Activated T-helper 1 cell treated with anti-CD3 and anti-CD28 coated beads, Interleukin-12 subunit alpha, Interleukin-12 subunit beta, Interleukin-2, Interleukin-4 antibody, amounts not matched to agents 30 ng/mL and 10 ng/mL and 1 ng/mL, durations not matched to agents 14 hours and 24 hours and 36 hours (primary cell): ENCODE measurements at regions not wholly inside any gene's neighbourhood (a gene's known extent, or its start where the extent isn't known, plus 50 kb on each side); places are given as distances from the start of the nearest gene placed in this dataset.

Experiments
- DNase-seq: peaks from one replicate; pipeline ENCODE4 v3.0.0; 2021; ENCODE audit warnings: low spot score
- H3K27ac Mint-ChIP-seq: one replicate; pipeline ENCODE4 v1.8.0; 2021; ENCODE audit warnings: mild to moderate bottlenecking, mixed read lengths
- H3K27me3 Mint-ChIP-seq: one replicate; pipeline ENCODE4 v1.8.0; 2022; ENCODE audit warnings: mild to moderate bottlenecking, moderate library complexity, mixed read lengths; ENCODE audit not compliant: insufficient read depth
- H3K36me3 Mint-ChIP-seq: one replicate; pipeline ENCODE4 v1.8.0; 2021; ENCODE audit warnings: low read depth, mixed read lengths
- H3K4me1 Mint-ChIP-seq: one replicate; pipeline ENCODE4 v1.8.0; 2021; ENCODE audit warnings: low read depth, mixed read lengths
- H3K4me3 Mint-ChIP-seq: one replicate; pipeline ENCODE4 v1.8.0; 2021; ENCODE audit warnings: mild to moderate bottlenecking, moderate library complexity, mixed read lengths
- H3K9me3 Mint-ChIP-seq: one replicate; pipeline ENCODE4 v1.8.0; 2021; ENCODE audit warnings: mixed read lengths
- intact Hi-C: fragments of 100-400 bp; cut with micrococcal nuclease; formaldehyde crosslinking; loops from one replicate; pipeline ENCODE4 v1.15.1; 2024

DNA sequence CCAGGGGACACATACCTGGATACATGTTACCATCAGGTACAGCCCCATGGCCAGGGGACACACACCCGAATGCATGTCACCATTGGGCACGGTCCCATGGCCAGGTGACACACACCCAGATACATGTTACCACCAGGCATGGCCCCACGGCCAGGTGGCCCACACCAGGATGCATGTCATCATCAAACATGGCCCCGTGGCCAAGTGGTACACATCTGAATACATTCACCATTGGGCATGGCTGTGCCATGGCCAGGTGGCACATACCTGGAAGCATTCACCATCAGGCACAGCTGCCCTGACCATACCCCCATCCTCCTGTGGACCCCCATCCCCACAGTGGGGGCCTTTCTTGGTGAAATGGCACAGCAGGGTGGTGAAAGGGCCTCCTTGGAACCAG lies 97.6 kb downstream of the RBFOX3 start:
- peaks cover 6% of the 10 kb centered on the region for H3K27me3 Mint-ChIP-seq
- no peaks in the 10 kb centered on the region for H3K4me1 Mint-ChIP-seq
- peaks cover 4% of the 10 kb centered on the region for H3K9me3 Mint-ChIP-seq
- no peak overlapping the region for H3K27ac Mint-ChIP-seq
- no peak for DNase-seq
- intact Hi-C loops, result no loop called here
- H3K36me3 Mint-ChIP-seq, result no peaks in the 10 kb centered on the region
- H3K4me3 Mint-ChIP-seq, result no peak overlapping the region

DNA sequence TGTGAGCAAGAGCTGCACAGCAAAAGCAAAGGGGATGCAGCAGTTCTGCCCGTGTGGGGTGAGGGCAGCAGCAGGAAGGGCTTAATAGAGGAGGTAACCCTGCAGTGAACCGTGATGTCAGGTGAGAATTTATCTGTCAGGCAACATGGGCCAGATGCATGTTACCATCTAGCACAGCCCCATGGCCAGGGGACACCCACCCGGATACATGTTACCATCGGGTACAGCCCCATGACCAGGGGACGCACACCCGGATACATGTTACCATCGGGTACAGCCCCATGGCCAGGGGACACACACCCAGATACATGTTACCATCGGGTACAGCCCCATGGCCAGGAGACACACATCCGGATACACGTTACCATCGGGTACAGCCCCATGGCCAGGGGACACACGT lies 99.4 kb downstream of the RBFOX3 start:
- H3K36me3 Mint-ChIP-seq, result no peaks in the 10 kb centered on the region
- no peaks in the 10 kb centered on the region for H3K4me1 Mint-ChIP-seq
- peaks cover 4% of the 10 kb centered on the region for H3K9me3 Mint-ChIP-seq
- H3K4me3 Mint-ChIP-seq, result no peak overlapping the region
- DNase-seq, result no peak
- intact Hi-C loops, result no loop called here
- no peak overlapping the region for H3K27ac Mint-ChIP-seq
- H3K27me3 Mint-ChIP-seq, result peaks cover 2% of the 10 kb centered on the region

DNA sequence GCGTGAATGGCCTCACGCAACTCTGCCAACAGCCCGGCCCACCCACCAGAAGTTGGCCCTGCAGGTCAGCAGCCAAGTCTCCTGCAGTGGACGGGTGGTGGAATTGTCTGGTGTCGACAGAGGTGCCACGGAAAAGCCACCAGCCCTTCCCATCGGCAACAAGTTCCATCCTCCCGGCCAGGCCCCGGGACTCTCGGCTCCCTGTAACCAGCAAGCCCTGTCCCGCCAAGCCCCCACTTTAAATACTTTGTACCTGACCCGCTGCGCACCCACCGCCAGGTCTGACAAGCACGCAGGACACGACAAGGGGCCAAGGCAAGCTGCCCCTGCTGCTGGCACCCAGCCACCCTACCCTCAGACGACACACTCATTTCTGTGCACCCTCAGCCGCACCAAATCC lies 100.8 kb downstream of the RBFOX3 start:
- Mint-ChIP-seq H3K4me3 (no peak overlapping the region), H3K4me1 (no peaks in the 10 kb centered on the region), H3K27me3 (peaks cover 2% of the 10 kb centered on the region), H3K36me3 (no peaks in the 10 kb centered on the region), H3K9me3 (peaks cover 4% of the 10 kb centered on the region), H3K27ac (no peak overlapping the region)
- no peak for DNase-seq
- intact Hi-C loops, result no loop called here

DNA sequence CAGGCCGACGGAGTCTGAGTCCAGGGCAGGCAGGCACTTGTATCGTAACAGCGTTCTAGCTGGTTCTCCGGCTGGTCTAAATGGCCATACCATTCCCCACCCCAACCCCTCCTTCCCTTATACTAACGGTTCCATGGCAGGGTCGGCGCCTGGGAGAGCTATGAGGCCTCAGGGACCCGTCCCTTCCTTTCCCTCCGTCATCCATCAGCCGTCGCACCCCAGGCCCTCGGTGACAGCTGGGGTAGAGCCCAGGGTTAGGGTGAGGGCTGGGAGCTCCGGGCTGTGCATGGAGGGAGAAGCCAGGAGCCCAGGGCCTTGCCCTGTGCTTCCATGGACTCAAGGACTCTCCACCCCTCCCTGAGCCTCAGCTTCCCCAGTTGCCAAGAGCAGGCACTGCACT lies 101.4 kb downstream of the RBFOX3 start:
- no peaks in the 10 kb centered on the region for H3K4me1 Mint-ChIP-seq
- no peak overlapping the region for H3K4me3 Mint-ChIP-seq
- H3K36me3 Mint-ChIP-seq, result no peaks in the 10 kb centered on the region
- H3K27me3 Mint-ChIP-seq, result peaks cover 2% of the 10 kb centered on the region
- H3K9me3 Mint-ChIP-seq, result peaks cover 4% of the 10 kb centered on the region
- DNase-seq, result no peak
- intact Hi-C loops, result no loop called here
- H3K27ac Mint-ChIP-seq, result no peak overlapping the region

DNA sequence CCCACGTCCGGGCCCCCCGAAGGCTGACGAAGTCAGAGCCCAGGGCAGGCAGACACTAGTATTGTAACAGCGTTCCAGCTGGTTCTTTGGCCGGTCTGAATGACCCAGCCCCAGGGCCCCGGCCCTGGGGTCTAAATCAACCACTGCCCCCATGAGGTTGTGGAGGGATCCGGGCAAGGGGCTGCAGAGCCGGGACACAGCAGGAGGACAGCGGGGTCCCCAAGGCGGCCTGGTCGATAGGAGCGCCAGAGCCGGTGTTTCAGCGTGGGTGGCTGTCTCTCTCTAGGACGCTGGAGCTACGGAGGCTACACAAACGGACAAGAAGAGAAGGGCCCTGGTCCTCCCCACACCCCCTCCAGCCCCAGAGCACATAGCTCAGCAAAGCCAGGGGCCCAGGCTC lies 101.8 kb downstream of the RBFOX3 start:
- no peaks in the 10 kb centered on the region for H3K36me3 Mint-ChIP-seq
- H3K9me3 Mint-ChIP-seq, result peaks cover 4% of the 10 kb centered on the region

DNA sequence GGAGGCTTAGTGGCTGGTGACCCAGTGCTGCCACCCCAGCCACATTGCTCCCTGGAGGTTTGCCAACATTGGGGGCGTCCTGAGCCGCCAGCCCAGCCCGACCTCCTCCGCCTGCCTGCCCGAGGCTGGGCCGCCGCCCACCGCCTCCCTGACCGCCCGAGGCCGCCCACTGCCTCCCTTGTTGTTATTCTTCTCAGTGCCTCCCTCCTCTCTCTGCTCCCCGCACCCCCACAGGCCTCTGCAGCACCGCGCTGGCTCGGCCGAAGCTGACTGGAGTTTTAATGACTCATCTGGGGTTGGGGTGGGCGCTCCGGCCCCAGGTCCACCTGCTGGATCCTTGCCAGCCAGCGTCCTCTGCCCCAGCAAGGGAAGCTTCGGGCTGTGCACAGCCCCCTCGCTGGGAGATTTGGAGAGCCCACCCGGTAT lies 102.5 kb downstream of the RBFOX3 start:
- Mint-ChIP-seq H3K27me3 (peaks cover 2% of the 10 kb centered on the region), H3K36me3 (no peaks in the 10 kb centered on the region), H3K4me3 (no peak overlapping the region), H3K4me1 (no peaks in the 10 kb centered on the region), H3K27ac (no peak overlapping the region), H3K9me3 (peaks cover 4% of the 10 kb centered on the region)
- intact Hi-C loops, result no loop called here
- no peak for DNase-seq

More for the DNA sequence above, 101.8 kb downstream of the RBFOX3 start:
- intact Hi-C loops, result no loop called here
- Mint-ChIP-seq H3K27ac (no peak overlapping the region), H3K4me3 (no peak overlapping the region), H3K4me1 (no peaks in the 10 kb centered on the region), H3K27me3 (peaks cover 2% of the 10 kb centered on the region)
- DNase-seq, result no peak

DNA sequence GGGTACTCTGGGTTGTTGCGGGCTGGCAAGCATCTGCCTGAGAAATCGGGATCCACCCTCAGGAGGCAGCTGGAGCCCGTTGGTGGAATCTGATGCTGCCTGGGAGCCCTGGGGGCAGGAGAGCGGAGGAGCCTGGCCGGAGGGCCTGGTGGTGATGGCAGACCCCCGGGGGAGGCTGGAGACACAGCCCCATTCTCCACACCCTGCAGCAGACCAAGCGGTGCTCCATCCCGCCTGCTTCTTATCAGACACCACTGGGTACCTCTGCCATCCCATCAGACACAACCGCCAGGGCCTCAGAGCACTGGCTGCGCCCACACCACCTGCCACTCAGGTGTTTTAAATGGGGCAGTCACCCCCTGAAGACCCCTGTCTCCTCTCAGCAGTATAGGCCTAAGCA lies 103.9 kb downstream of the RBFOX3 start:
- Mint-ChIP-seq H3K9me3 (peaks cover 4% of the 10 kb centered on the region), H3K27ac (no peak overlapping the region), H3K27me3 (peaks cover 2% of the 10 kb centered on the region), H3K36me3 (no peaks in the 10 kb centered on the region), H3K4me1 (no peaks in the 10 kb centered on the region), H3K4me3 (no peak overlapping the region)
- intact Hi-C loops, result no loop called here
- DNase-seq, result no peak

DNA sequence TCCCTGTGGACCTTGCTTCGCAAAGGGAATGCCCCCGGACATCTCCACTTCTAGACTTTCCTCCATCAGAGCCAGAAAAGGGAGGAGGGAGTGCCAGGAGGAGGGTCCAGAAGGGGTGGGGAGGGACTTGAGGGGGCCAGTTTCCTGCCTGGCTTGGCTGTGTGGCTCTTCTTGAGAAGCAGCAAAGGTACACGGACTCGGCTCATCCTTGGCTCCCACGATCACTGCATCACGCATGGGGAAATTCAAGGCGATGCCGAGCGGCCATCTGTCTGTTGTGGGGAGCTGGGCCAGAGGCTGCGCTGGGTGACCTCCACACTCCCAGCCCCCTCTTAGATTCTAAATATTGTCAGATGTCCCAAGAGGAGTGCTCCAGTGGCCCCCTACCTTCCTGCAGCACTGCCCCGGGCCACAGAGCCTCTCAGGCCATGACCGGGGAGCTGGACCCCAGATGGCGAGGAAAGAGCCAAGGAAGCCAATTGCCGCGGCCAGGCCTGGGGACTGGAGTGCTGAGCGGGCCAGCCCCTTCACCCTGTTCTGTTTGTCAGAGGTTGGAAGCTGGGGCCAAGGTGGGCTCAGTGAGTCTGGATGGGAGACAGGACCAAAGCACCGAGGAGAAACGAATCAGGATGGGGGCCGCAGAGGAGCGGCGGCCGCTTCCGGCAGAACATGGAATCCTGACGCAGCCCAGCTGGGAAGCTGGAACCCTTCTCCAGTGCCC lies 104.5 kb downstream of the RBFOX3 start:
- Mint-ChIP-seq H3K27me3 (peaks cover 2% of the 10 kb centered on the region), H3K4me1 (no peaks in the 10 kb centered on the region), H3K27ac (no peak overlapping the region), H3K36me3 (no peaks in the 10 kb centered on the region), H3K9me3 (peaks cover 3% of the 10 kb centered on the region), H3K4me3 (no peak overlapping the region)
- no peak for DNase-seq
- intact Hi-C loops, result no loop called here

DNA sequence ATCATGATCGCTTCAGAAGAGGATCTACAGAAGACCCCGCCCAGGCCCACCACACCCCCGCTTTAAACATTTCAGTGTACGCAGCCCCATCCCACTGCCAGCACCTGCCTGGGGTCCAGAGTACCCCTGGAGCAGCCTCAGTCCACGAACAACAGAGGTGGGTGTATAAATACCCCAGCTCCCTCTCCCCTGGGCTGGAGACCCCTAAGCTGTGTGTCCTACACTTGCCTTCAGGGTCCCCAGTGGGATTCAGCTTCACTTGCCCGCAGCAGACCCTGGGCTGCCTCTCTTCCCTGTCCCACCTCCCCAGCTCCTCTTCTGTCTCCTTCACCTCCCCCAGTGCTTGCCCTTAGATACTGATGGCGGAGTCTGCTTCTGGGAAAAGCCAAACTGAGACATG lies 105.7 kb downstream of the RBFOX3 start:
- intact Hi-C loops, result no loop called here
- no peak for DNase-seq
- H3K27me3 Mint-ChIP-seq, result peaks cover under 1% of the 10 kb centered on the region
- H3K36me3 Mint-ChIP-seq, result no peaks in the 10 kb centered on the region
- H3K4me1 Mint-ChIP-seq, result no peaks in the 10 kb centered on the region
- H3K27ac Mint-ChIP-seq, result no peak overlapping the region
- H3K4me3 Mint-ChIP-seq, result no peak overlapping the region
- H3K9me3 Mint-ChIP-seq, result no peaks in the 10 kb centered on the region

DNA sequence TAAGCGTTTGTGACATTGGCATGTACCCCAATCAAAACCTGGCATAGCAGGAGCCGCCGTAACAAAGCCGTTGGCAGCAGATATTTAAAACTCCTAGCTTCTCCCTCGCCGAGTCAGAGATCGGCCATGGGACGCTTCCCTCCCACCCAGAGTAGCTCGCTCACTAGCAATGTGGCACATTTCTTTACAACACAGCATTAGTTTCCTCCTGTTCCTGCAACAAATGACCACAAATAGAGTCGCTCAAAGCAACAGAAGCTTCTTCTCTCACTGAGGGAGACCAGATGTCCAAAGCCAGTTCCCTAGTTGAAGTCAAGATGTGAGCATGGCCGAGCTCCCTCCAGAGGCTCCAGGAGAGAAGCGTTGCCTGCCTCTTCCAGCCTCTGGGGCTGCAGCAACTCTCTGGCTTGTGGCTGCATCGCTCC lies 106.7 kb downstream of the RBFOX3 start:
- Mint-ChIP-seq H3K36me3 (no peaks in the 10 kb centered on the region), H3K9me3 (no peaks in the 10 kb centered on the region), H3K4me1 (no peaks in the 10 kb centered on the region), H3K27ac (no peak overlapping the region), H3K27me3 (no peaks in the 10 kb centered on the region), H3K4me3 (no peak overlapping the region)
- no peak for DNase-seq
- intact Hi-C loops, result no loop called here

DNA sequence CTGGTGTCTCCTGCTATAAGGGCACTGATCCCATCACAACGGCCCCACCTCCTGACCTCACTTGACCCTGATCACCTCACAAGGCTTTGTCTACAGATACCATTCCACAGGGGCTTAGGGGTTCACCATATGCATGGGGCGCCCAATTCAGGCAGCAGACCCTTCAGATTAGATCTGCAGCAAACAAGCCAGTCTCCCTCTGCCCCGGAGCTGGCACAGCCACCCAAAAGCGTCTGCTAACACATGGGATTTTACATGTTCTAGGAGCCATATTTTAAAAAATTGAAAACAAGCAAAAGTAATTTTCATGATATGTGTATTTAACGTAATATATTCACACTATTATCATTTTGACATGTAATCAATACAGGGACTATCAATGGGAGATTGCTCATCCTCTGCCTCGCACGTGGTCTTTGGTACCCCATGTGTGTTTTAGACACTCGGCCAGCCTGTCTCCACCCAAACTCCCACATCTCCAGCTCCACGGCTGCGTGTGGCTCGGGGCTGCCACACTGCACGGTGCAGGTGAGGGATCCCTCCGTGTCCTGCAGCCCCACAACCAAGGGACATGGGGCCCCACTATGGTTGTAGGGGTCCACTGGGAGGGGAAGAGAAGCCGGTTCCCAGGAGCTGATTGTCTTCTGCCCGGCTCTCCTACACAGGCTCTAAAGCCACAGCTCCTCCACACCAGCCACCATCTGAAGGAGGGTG lies 107.6 kb downstream of the RBFOX3 start:
- Mint-ChIP-seq H3K27me3 (no peaks in the 10 kb centered on the region), H3K4me3 (no peak overlapping the region), H3K4me1 (no peaks in the 10 kb centered on the region), H3K36me3 (no peaks in the 10 kb centered on the region), H3K27ac (no peak overlapping the region), H3K9me3 (no peaks in the 10 kb centered on the region)
- intact Hi-C loops, result no loop called here
- no peak for DNase-seq

DNA sequence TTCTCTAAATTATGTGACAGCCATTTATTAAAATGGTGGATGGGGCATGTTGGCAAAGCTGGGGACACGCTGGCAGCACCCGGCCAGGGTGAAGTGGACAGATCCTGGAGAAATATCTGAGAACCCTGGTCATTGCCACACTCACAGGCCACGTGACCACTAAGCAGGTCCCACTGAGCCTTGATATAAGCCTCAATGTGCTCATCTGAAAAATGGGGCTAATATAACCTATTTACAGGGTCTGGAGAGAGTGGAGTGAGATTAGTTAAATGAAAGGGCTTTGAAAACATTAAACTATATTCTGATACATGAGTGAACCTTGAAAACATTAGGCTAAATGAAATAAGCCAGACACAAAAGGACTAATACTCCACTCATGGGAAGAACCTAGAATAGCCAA lies 108.9 kb downstream of the RBFOX3 start:
- no peak overlapping the region for H3K4me3 Mint-ChIP-seq
- H3K4me1 Mint-ChIP-seq, result no peaks in the 10 kb centered on the region
- no peak for DNase-seq
- H3K27ac Mint-ChIP-seq, result no peak overlapping the region
- H3K9me3 Mint-ChIP-seq, result no peaks in the 10 kb centered on the region
- H3K27me3 Mint-ChIP-seq, result no peaks in the 10 kb centered on the region
- intact Hi-C loops, result no loop called here
- H3K36me3 Mint-ChIP-seq, result no peaks in the 10 kb centered on the region

DNA sequence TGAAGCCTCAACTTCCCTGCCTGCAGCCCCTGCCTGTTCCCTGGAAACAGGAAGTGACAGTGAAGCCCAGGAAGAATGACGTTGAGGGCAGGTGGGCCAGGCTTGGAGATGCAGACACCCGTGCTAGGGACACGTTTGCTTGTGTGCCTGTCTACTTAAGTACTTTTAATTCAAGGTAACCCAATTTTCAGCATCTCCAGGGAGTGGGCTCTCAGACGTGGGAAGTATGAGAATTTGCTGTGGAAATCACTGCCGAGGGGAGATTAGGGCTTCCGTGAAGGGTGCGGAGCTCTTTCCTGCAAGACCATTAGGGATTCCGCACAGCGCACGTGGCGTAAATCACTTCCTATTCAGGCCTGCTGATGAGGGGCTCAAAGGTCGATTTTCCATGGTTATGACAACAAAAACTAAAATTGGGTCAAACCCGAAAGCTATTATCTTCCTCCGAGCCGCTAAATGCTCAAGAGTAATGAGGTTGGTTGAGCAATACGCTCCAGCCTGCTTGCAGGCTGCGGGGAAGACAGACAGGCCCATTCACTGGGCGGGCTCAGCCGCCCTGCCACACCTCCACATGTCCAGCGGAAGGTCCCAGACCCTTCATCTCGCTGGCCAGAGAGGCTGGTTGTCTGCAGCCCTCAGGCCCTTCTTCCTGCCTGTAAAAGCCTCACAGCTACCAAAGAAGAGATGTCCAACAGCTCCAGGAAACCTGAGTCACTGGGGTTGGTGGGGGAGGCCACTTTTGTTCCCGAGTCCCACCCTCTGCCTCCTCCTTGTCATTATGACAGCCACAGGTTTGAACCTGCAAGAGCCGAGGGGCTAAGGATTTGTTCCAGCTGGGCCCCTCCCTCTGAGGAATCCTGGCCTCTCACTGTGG lies 109.9 kb downstream of the RBFOX3 start:
- no peak for DNase-seq
- H3K9me3 Mint-ChIP-seq, result no peaks in the 10 kb centered on the region
- H3K27me3 Mint-ChIP-seq, result no peaks in the 10 kb centered on the region
- H3K4me1 Mint-ChIP-seq, result no peaks in the 10 kb centered on the region
- H3K36me3 Mint-ChIP-seq, result no peaks in the 10 kb centered on the region
- H3K27ac Mint-ChIP-seq, result no peak overlapping the region
- intact Hi-C loops, result no loop called here
- no peak overlapping the region for H3K4me3 Mint-ChIP-seq
